Activated T-cell treated with anti-CD3 and anti-CD28 coated beads, Interleukin-2, amount 50 U/mL, for 24 hours (primary cell): ENCODE measurements at regions not wholly inside any gene's neighbourhood (a gene's known extent, or its start where the extent isn't known, plus 50 kb on each side); places are given as distances from the start of the nearest gene placed in this dataset.
"Not testable (repeated sequence)": the region's sequence is repeated elsewhere in the genome, so short reads cannot be mapped to it uniquely, and the experiment has no call there.

Experiments used
- DNase-seq: peaks from one replicate; pipeline ENCODE4 v3.0.0-alpha.2; 2020
- H3K27ac Mint-ChIP-seq: 2 replicates; pipeline ENCODE4 v1.8.0; 2020; ENCODE audit warnings: mild to moderate bottlenecking, mixed read lengths
- H3K27me3 Mint-ChIP-seq: 2 replicates; pipeline ENCODE4 v1.8.0; 2020; ENCODE audit warnings: mixed read lengths
- H3K36me3 Mint-ChIP-seq: 2 replicates; pipeline ENCODE4 v1.8.0; 2020; ENCODE audit warnings: low read depth, mixed read lengths
- H3K4me1 Mint-ChIP-seq: 2 replicates; pipeline ENCODE4 v1.8.0; 2020; ENCODE audit warnings: low read depth, mixed read lengths
- H3K4me3 Mint-ChIP-seq: 2 replicates; pipeline ENCODE4 v1.8.0; 2020; ENCODE audit warnings: mild to moderate bottlenecking, moderate library complexity, mixed read lengths
- H3K9me3 Mint-ChIP-seq: 2 replicates; pipeline ENCODE4 v1.8.0; 2020; ENCODE audit warnings: mixed read lengths

DNA sequence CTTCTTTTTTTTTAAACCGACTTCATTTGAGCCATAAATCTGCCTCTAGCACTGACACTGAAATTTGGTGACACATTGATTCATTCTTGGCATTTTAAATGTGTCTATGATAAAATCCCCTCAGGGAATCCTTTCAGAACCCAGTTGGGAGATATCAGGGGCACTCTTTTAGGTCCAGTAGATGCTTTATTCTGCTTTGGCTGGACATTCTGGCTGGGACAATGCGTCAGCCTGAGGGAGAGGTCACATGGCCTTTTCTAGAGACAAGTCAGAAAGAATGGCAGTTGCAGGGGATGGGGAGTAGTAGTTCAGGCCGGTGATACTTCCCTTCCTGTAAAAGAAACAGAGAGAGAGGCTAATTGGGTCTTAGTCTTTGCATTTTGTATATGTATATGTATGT, 63.1 kb downstream of the TRIM43 start:
- not testable (repeated sequence) for H3K9me3 Mint-ChIP-seq, H3K36me3 Mint-ChIP-seq, H3K27me3 Mint-ChIP-seq, H3K27ac Mint-ChIP-seq, H3K4me1 Mint-ChIP-seq, DNase-seq, H3K4me3 Mint-ChIP-seq

DNA sequence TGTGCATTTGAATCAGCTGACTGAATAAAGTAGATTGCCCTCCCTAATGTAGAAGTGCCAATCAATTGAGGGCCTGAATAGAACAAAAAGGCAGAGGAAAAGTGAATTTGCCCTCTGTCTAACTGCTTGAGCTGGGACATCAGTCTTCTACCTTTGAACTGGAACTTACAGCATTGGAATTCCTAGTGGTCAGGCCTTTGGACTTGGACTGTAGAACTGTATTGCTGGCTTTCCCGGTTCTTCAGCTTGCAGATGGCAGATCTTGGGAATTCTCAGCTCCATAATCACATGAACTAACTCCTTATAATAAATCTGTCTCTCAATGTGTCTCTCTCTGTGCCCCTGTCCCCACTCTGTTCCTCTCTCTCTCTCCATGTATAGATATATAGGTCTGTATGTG, 64.8 kb downstream of the TRIM43 start:
- not testable (repeated sequence) for H3K4me1 Mint-ChIP-seq, H3K36me3 Mint-ChIP-seq, H3K27me3 Mint-ChIP-seq, H3K27ac Mint-ChIP-seq, DNase-seq, H3K4me3 Mint-ChIP-seq, H3K9me3 Mint-ChIP-seq

DNA sequence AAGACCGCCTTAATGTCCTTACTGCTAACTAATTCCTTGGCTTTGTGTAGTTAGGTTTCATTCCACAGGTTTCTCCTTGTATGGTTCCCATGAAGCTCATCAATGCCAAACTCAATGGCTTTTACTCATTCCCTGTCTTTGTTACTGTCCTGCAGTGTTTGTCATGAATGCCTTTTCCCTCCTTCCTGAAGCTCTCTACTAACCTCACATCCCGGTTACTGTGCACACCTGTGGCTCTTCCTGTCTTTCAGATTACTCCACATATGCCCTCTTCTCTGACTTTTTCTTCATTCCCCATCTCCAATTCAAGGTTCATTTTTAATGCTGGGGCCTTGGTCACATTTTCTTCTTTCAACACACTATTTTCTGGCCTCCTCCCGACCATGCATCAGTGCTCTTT, 66.1 kb downstream of the TRIM43 start:
- H3K4me1 Mint-ChIP-seq, H3K27ac Mint-ChIP-seq, H3K36me3 Mint-ChIP-seq, DNase-seq, H3K9me3 Mint-ChIP-seq, H3K4me3 Mint-ChIP-seq, H3K27me3 Mint-ChIP-seq: not testable (repeated sequence)

DNA sequence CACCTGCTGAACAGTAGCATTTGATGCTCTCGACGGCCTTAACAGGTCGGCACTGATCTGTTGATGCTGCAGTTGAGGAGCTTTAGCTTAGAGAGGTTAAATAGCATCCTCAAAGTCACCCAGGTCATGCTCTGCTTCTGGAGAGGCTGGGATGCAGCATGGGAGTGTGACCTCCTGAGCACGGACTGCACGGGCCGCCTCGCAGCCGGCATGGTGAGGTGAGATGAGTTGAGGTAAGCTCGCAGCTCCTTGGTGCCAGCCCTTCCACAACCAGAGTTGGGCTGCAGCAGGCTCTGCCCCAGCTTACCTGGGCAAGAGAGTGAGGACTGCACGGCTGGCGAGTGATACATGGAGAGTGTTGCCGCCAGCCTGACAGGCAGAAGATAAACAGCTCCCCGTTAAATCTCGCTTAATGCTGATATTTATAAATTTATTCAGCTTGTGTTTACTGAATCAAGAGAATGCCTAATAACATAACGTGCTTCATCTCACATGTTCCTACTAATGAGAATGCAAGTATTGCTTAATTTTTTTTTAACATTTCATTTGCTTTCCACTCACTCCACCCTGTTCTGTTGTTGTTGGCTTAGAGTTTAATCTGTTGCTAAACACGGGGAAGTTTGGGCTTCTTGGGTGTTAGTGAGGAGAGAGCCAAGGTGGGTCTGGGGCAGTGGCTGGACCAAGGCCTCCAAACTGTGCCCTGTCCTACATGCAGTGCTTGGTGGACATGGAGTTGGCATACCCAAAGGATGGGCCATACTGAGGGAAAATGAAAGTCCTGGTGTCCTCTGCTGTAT, 69.2 kb downstream of the TRIM43 start:
- H3K9me3 Mint-ChIP-seq, result not testable (repeated sequence)
- peaks cover 23% of the 10 kb centered on the region for H3K27me3 Mint-ChIP-seq

DNA sequence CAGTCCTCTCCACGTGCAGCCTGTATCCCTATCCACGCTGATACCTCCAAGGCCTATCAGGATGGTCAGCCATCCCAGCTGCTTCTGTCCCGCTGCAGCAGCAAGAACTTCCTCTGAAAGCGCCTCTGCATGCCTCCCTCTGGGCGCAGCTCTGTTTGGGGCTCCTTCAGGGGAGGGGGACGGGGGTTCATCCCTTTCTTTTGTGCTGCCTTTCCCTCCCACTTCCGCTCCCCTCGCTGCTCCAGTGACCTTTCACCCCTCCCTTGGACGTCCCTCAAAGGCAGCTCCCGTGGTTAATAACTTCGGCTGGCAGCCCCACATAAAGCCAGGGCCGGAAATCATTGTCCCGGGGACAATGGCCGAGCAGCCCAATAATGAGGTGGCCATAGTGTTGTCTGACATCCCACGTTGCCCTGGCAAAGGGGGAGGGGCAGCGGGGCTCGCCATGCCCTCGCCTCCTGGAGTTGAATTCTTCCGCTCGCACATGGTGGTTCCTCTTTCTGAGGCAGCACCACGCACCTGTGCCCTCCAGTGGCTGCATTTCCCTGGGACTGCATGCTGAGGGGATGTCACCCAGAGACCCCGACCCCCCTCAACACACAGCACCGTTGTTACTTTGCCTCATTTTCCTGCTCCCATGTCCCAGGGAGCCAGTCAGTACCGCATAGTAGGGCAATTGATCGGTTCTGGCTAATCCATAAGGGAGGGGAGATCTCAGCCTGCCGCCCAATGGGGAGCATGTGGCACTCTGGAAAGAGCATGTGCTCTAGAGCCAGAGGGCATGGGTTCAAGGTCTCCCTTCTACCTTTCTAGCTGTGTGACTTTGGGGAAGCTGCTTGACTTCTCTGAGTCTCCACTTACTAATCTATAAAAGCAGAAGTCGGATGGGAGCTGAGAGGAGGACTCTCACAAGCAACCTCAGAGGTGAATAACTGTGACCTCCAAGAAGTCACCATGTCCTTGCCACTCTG, 72.0 kb downstream of the TRIM43 start:
- not testable (repeated sequence) for H3K27ac Mint-ChIP-seq, H3K4me1 Mint-ChIP-seq, DNase-seq, H3K36me3 Mint-ChIP-seq, H3K4me3 Mint-ChIP-seq, H3K9me3 Mint-ChIP-seq
- peaks cover 24% of the 10 kb centered on the region for H3K27me3 Mint-ChIP-seq

More for the DNA sequence above, 69.2 kb downstream of the TRIM43 start:
- H3K4me1 Mint-ChIP-seq, H3K36me3 Mint-ChIP-seq, H3K4me3 Mint-ChIP-seq, DNase-seq, H3K27ac Mint-ChIP-seq: not testable (repeated sequence)

DNA sequence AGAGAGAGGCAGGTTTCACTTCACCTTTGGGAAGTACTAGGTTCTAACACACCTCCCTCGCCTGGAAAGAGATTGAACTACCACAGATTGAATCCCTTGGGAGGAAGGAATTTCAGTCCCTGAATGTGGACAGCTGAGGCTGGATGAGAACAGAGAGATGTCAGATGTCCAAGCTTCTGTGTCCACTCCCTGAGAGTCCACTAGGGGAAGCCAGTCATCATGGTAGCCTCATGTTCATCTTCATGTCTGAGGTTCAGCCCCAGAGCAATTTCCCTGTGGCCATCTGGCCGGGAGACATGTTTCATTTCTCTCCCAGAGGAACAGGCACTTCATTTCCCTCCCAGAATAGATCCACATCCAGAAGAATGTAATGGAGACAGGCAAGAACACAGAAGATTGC, 74.8 kb downstream of the TRIM43 start:
- not testable (repeated sequence) for H3K9me3 Mint-ChIP-seq, H3K4me1 Mint-ChIP-seq, H3K4me3 Mint-ChIP-seq, H3K27ac Mint-ChIP-seq, DNase-seq, H3K36me3 Mint-ChIP-seq
- peaks cover 24% of the 10 kb centered on the region for H3K27me3 Mint-ChIP-seq

DNA sequence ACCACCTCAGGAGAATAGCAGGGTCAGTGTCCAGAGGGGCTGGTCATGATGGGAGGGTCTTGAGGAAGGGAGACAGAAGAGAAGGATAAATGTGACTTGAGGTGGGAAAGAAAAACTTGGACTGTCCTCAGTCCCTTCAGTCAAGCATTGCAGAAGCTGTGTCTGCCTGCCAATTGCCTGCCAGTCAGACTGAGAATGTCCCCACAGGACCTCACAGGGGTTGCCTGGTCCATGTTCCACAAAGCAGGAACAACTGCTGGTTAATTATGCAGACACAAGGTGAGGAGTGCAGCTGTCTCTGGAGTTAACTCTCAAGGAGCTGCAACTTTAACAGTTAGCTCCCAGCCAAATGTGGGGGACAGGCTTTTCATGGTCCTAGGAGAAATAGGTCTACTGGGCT, 75.7 kb downstream of the TRIM43 start:
- Mint-ChIP-seq H3K36me3 (no peaks in the 10 kb centered on the region), H3K4me3 (no peak overlapping the region), H3K27me3 (peaks cover 22% of the 10 kb centered on the region), H3K9me3 (no peaks in the 10 kb centered on the region), H3K27ac (no peak overlapping the region), H3K4me1 (peaks cover 9% of the 10 kb centered on the region)
- no peak for DNase-seq

DNA sequence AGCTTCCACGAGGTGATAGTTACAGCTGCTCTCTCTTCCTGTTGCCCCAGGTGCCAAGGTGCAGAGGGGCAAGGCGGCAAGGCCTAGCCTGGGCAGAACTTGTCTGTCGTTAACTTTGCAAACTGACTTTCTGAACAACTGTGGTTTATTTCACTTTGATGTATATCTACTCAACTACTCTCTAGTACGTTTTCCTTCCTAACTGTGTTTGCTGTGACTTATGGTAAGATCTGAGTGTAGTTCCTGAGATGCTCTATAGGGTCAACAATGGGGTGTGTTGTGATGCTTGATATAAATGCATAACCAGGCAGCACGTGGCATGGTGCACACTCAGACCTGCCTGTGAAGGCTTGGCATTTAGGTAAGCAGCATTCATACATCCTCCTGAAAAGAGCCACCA, 77.1 kb downstream of the TRIM43 start:
- H3K4me1 Mint-ChIP-seq, DNase-seq, H3K4me3 Mint-ChIP-seq, H3K27ac Mint-ChIP-seq, H3K36me3 Mint-ChIP-seq, H3K9me3 Mint-ChIP-seq: not testable (repeated sequence)
- peaks cover 11% of the 10 kb centered on the region for H3K27me3 Mint-ChIP-seq

DNA sequence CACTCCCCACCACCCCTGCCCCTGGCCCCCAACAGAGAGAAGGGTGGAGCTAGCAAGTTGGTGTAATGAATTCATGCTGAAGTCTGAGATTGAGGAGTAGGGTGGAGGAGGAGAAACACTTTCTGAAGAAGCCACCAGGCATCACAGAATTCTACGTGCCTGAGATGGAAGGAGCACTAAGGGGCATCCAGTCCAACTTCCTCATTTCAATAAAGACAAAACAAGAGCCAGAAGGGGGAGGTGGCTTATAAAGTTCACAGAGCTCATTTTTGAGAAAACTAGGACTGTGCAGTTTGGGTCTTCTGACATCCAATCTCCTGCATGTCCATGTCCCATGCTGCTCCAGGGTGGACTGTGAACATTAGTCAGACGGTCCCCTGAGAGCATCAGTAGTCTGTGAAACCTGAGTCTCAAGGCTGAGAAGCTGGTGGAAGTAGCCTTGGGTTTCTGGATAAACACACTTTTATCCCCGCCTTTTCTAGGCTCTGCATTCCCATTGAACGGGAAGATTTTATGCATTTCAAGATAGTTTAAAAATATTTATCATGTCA, 77.7 kb downstream of the TRIM43 start:
- no peak for DNase-seq
- no peaks in the 10 kb centered on the region for H3K9me3 Mint-ChIP-seq
- no peak overlapping the region for H3K4me3 Mint-ChIP-seq
- no peaks in the 10 kb centered on the region for H3K36me3 Mint-ChIP-seq
- H3K27me3 Mint-ChIP-seq, result peaks cover 6% of the 10 kb centered on the region
- no peak overlapping the region for H3K27ac Mint-ChIP-seq
- peaks cover 9% of the 10 kb centered on the region for H3K4me1 Mint-ChIP-seq

DNA sequence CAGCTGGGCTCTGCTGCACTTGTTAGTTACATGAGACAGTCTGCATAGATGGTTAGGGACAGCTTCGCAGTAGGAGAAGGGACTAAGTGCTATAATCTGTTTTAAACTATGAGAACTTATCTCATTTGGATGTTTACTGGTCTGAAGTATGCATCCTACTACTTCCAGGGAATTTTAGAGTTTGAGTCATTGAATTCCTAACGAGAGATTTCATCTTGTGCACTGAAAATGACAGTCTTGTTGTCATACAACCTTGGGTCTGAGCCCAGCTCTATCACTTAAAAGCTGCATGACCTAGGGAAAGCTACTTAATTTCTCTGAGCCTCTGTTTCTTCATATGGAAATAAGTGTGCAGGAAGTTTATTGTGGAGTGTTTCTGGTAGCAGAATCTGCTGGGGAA, 78.4 kb downstream of the TRIM43 start:
- no peak for DNase-seq
- Mint-ChIP-seq H3K27me3 (peaks cover 6% of the 10 kb centered on the region), H3K36me3 (no peaks in the 10 kb centered on the region), H3K4me1 (peaks cover 9% of the 10 kb centered on the region), H3K27ac (no peak overlapping the region), H3K9me3 (no peaks in the 10 kb centered on the region), H3K4me3 (no peak overlapping the region)

DNA sequence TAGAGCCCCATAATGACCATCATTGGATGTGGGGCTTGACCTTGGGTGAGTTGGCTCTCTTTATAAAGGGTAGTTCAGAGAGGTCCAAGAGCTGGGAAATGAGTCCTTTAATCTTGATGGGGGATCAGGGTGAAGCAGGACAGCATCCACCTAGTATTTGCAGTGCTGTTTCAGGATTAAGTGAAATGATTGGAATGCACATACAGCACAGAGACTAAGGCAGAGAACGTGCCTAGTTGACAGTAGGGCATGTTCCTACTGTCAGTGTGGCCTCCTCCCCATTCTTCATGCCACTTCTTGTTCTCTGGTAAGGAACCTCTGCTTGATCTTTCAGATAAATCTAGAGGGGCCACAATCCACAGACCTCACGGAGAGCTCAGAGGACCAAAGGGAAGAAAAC, 78.9 kb downstream of the TRIM43 start:
- H3K27me3 Mint-ChIP-seq, result peaks cover 4% of the 10 kb centered on the region
- H3K9me3 Mint-ChIP-seq, result no peaks in the 10 kb centered on the region
- no peak overlapping the region for H3K27ac Mint-ChIP-seq
- H3K36me3 Mint-ChIP-seq, result no peaks in the 10 kb centered on the region
- H3K4me3 Mint-ChIP-seq, result no peak overlapping the region
- H3K4me1 Mint-ChIP-seq, result peaks cover 9% of the 10 kb centered on the region
- DNase-seq, result no peak

DNA sequence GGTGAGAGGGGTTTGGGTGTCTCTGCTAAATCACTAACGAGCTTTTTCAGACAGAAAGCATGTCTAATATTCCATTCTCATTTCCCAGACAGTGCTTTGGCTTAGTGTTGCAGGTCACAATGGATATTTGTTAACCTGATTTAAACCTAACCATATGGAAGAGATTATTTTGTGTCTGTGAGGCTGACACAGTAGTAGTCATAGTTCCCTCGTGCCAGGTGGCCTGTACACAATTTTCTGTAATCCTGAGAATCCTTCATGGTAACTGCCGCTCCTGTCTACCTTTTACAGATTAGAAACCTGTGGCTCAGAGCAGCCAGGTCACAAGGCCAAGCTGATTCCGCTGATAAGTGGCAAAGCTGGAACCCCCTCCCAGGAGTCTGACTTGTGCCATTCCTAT, 79.4 kb downstream of the TRIM43 start:
- H3K36me3 Mint-ChIP-seq, DNase-seq, H3K9me3 Mint-ChIP-seq, H3K27ac Mint-ChIP-seq, H3K4me3 Mint-ChIP-seq, H3K27me3 Mint-ChIP-seq, H3K4me1 Mint-ChIP-seq: not testable (repeated sequence)

DNA sequence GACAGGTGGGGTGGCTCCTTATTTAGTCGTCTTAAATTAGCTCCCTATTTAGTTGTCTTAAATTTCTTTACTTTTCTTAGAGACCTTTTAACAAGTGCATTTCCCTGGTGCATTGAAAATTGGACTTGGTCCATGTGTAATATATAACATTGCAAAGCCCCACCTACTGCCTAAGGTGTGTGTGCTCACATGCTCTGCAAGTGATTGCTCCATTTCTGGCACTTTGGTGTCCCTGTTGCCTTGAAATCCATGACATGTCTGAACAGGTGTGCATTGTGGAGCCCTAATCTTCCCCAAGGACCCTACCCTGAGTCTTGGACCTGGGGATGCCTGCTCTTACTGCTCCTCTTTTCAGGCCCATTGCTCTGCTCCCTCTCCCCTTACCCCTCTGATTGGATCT, 80.2 kb downstream of the TRIM43 start:
- not testable (repeated sequence) for H3K4me1 Mint-ChIP-seq, H3K36me3 Mint-ChIP-seq, H3K4me3 Mint-ChIP-seq, H3K27me3 Mint-ChIP-seq, H3K27ac Mint-ChIP-seq, DNase-seq, H3K9me3 Mint-ChIP-seq

DNA sequence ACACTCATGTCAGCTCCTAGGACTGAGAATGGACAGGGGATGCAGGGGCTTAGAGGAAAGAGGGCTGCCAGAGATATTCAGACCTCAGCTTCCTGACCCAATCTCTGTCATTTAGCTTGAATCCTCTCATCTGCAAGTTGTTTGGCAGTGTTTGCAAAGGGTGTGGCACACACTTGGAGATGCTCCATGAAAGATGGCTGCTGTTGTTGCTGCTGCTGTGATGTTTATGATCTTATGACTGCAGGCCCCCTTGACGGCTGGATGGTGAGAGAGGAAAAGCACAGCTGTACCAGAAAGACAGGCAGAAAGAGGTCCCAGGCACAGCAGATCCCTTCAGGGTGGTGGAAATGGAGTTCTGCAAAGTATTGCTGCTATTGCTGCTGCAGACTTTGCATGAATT, 80.7 kb downstream of the TRIM43 start:
- not testable (repeated sequence) for H3K27me3 Mint-ChIP-seq, H3K4me1 Mint-ChIP-seq, H3K4me3 Mint-ChIP-seq, H3K36me3 Mint-ChIP-seq, H3K27ac Mint-ChIP-seq, H3K9me3 Mint-ChIP-seq, DNase-seq

DNA sequence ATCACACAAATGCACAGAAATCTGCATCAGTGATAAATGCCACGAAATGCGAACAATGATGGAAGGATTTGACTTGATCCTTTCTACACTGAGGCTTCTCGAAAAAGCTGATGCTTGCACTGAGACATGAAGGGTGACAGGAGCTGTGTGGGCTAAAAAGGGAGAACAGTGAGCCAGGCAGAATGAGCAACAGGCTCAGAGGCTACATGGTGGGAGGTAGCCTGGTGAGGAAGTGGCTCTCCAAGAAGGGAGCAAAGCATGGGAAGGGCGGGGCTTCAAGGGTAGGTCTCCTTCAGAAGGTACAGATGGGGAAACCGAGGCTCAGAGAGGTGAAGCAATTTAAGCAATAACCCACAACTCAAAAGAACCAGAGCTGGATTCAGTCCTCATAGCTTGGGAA, 82.4 kb downstream of the TRIM43 start:
- no peaks in the 10 kb centered on the region for H3K36me3 Mint-ChIP-seq
- no peak overlapping the region for H3K27ac Mint-ChIP-seq
- H3K27me3 Mint-ChIP-seq, result peaks cover 12% of the 10 kb centered on the region
- H3K4me1 Mint-ChIP-seq, result peaks cover 3% of the 10 kb centered on the region
- H3K9me3 Mint-ChIP-seq, result no peaks in the 10 kb centered on the region
- DNase-seq, result no peak
- no peak overlapping the region for H3K4me3 Mint-ChIP-seq
